A549 (cell line): ENCODE measurements at regions not wholly inside any gene's neighbourhood (a gene's known extent, or its start where the extent isn't known, plus 50 kb on each side); places are given as distances from the start of the nearest gene placed in this dataset.

Experiments used
- ATAC-seq, 2 experiments: fragments of 200-7000 bp in 1 of 2; fragments of >200 bp in 1 of 2; cut with Nextera tagmentation in 1 of 2; cut with Tn5 transposase in 1 of 2; 3 replicates each; pipeline versions ENCODE4 v1.8.0 to v1.9.1; 2018 to 2020; ENCODE audit warnings: mild to moderate bottlenecking in 1 of 2, moderate library complexity in 1 of 2
- CTCF ChIA-PET: fragments of 300-600 bp; sonication (Branson Sonifier 250); formaldehyde crosslinking; extraction: SDS; loops from one replicate; lab custom pipeline; 2021; ENCODE audit warnings: antibody characterized with exemption, inconsistent platforms; lab: Yijun Ruan, JAX
- POLR2A ChIA-PET: fragments of 350-600 bp; formaldehyde crosslinking; extraction: SDS; loops from one replicate; lab custom pipeline; 2021; ENCODE audit warnings: antibody characterized with exemption, inconsistent platforms; lab: Yijun Ruan, JAX
- DNase-seq, 2 experiments: peaks; one replicate each; pipeline versions ENCODE4 v3.0.0 to v3.0.0-alpha.2; 2011 to 2016; ENCODE audit warnings: low read depth in 1 of 2, low spot score in 1 of 2
- FAIRE-seq: peaks from 2 replicates; lab custom pipeline; 2011; peaks lifted over from hg19 to GRCh38; lab: Jason Lieb, UNC
- H3K27ac ChIP-seq, 2 experiments: fragments of >200 bp; sonication (Bioruptor Twin); formaldehyde crosslinking; 3 replicates each; pipeline ENCODE4 v1.5.1; 2016 to 2017
- H3K4me1 ChIP-seq: fragments of >200 bp; sonication (Bioruptor Twin); formaldehyde crosslinking; 3 replicates; pipeline ENCODE4 v1.6.1; 2016
- H3K4me2 ChIP-seq: fragments of >200 bp; sonication (Bioruptor Twin); formaldehyde crosslinking; 3 replicates; pipeline ENCODE4 v1.6.1; 2016
- H3K4me3 ChIP-seq: fragments of >200 bp; sonication (Bioruptor Twin); formaldehyde crosslinking; 3 replicates; pipeline ENCODE4 v1.5.1; 2016
- H3K9me3 ChIP-seq: fragments of >200 bp; sonication (Bioruptor Twin); formaldehyde crosslinking; 3 replicates; pipeline ENCODE4 v1.6.1; 2016
- BCL3 ChIP-seq: fragments of >200 bp; sonication (Bioruptor Twin); formaldehyde crosslinking; IDR thresholded peaks from 3 replicates; pipeline ENCODE4 v1.6.1; 2016
- CEBPB ChIP-seq, 2 experiments: fragments of >200 bp in 1 of 2; sonication (Bioruptor Twin) in 1 of 2; formaldehyde crosslinking in 1 of 2; IDR thresholded peaks; 2 replicates each; pipeline ENCODE4 v1.6.1; 2012 to 2016
- E2F6 ChIP-seq: IDR thresholded peaks from 2 replicates; pipeline ENCODE4 v1.6.1; 2012; ENCODE audit warnings: low read depth, borderline replicate concordance
- EHF ChIP-seq: fragments of 250-450 bp; sonication (Bioruptor Pico); IDR thresholded peaks from 2 replicates; pipeline ENCODE4 v1.5.0; 2020; ENCODE audit warnings: mild to moderate bottlenecking
- FOSB ChIP-seq: fragments of 250-450 bp; sonication (Bioruptor Pico); IDR thresholded peaks from 2 replicates; pipeline ENCODE4 v1.5.0; 2020; ENCODE audit warnings: mild to moderate bottlenecking, moderate library complexity
- FOSL2 ChIP-seq, 2 experiments: fragments of 450-650 bp in 1 of 2; fragments of >200 bp in 1 of 2; sonication (Bioruptor Twin) in 1 of 2; formaldehyde crosslinking; IDR thresholded peaks; 2 replicates each; pipeline versions ENCODE4 v1.5.0 to v1.6.1; 2016 to 2020; ENCODE audit warnings: mild to moderate bottlenecking in 1 of 2, moderate library complexity in 1 of 2
- GATA3 ChIP-seq: IDR thresholded peaks from 2 replicates; pipeline ENCODE4 v1.6.1; 2012; ENCODE audit warnings: borderline replicate concordance
- HDAC2 ChIP-seq: fragments of 200-600 bp; sonication (generic); IDR thresholded peaks from 2 replicates; pipeline ENCODE4 v1.6.1; 2016
- HES2 ChIP-seq: fragments of >200 bp; sonication (Bioruptor Twin); formaldehyde crosslinking; IDR thresholded peaks from 2 replicates; pipeline ENCODE4 v1.6.1; 2016
- HMGXB4 ChIP-seq: fragments of 250-450 bp; sonication (Bioruptor Pico); IDR thresholded peaks from 2 replicates; pipeline ENCODE4 v1.5.0; 2021; ENCODE audit warnings: mild to moderate bottlenecking, moderate library complexity, borderline replicate concordance
- HOXA7 ChIP-seq: fragments of 250-450 bp; sonication (Bioruptor Pico); IDR thresholded peaks from 2 replicates; pipeline ENCODE4 v1.5.0; 2020; ENCODE audit warnings: mild to moderate bottlenecking, moderate library complexity
- HOXB13 ChIP-seq: fragments of 250-450 bp; sonication (Bioruptor Pico); IDR thresholded peaks from 2 replicates; pipeline ENCODE4 v1.5.0; 2020; ENCODE audit warnings: low read depth, mild to moderate bottlenecking, moderate library complexity
- HOXB5 ChIP-seq: fragments of 250-450 bp; sonication (Bioruptor Pico); IDR thresholded peaks from 2 replicates; pipeline ENCODE4 v1.5.0; 2020; ENCODE audit warnings: mild to moderate bottlenecking, moderate library complexity
- JUN ChIP-seq, 2 experiments: fragments of >200 bp; sonication (Bioruptor Twin); formaldehyde crosslinking; IDR thresholded peaks; 2 replicates in 1 of 2; 3 replicates in 1 of 2; pipeline ENCODE4 v1.6.1; 2016 to 2017
- JUNB ChIP-seq: fragments of >200 bp; sonication (Bioruptor Twin); formaldehyde crosslinking; IDR thresholded peaks from 2 replicates; pipeline ENCODE4 v1.6.1; 2016
- MAFK ChIP-seq: fragments of 450-650 bp; IDR thresholded peaks from 2 replicates; pipeline ENCODE4 v1.6.1; 2014; ENCODE audit not compliant: partially characterized antibody
- MAX ChIP-seq: IDR thresholded peaks from 2 replicates; pipeline ENCODE4 v1.6.1; 2012
- MAZ ChIP-seq: fragments of 150-350 bp; IDR thresholded peaks from 2 replicates; pipeline ENCODE4 v1.6.1; 2014; ENCODE audit warnings: antibody characterized with exemption, low read depth, low read length, borderline replicate concordance
- NFE2L2 ChIP-seq: fragments of 150-350 bp; conservative IDR thresholded peaks from 2 replicates; pipeline ENCODE4 v1.6.1; 2014; ENCODE audit warnings: low read length
- NR3C1 ChIP-seq: fragments of >200 bp; sonication (Bioruptor Twin); formaldehyde crosslinking; IDR thresholded peaks from 3 replicates; pipeline ENCODE4 v1.6.1; 2017
- POLR2A ChIP-seq: IDR thresholded peaks from 2 replicates; pipeline ENCODE4 v1.6.1; 2012; ENCODE audit warnings: mild to moderate bottlenecking, low read length
- POLR2AphosphoS2 ChIP-seq: conservative IDR thresholded peaks from 2 replicates; pipeline ENCODE4 v1.6.1; 2012; ENCODE audit warnings: low read length, improper control_type of control experiment, inconsistent platforms
- RAD21 ChIP-seq, 2 experiments: fragments of >200 bp in 1 of 2; sonication (Bioruptor Twin) in 1 of 2; formaldehyde crosslinking in 1 of 2; IDR thresholded peaks in 1 of 2; conservative IDR thresholded peaks in 1 of 2; 2 replicates in 1 of 2; 3 replicates in 1 of 2; pipeline ENCODE4 v1.6.1; 2012 to 2018; ENCODE audit warnings: inconsistent platforms in 1 of 2
- RNF2 ChIP-seq: fragments of 200-600 bp; sonication (generic); IDR thresholded peaks from 2 replicates; pipeline ENCODE4 v1.6.1; 2016; ENCODE audit warnings: low read depth, mild to moderate bottlenecking, antibody characterized with exemption, moderate library complexity, borderline replicate concordance
- TFCP2L1 ChIP-seq: fragments of 250-450 bp; sonication (Bioruptor Pico); IDR thresholded peaks from 2 replicates; pipeline ENCODE4 v1.5.0; 2021; ENCODE audit warnings: mild to moderate bottlenecking
- TP53 ChIP-seq: fragments of 250-450 bp; sonication (Bioruptor Pico); IDR thresholded peaks from 2 replicates; pipeline ENCODE4 v1.5.0; 2021; ENCODE audit warnings: mild to moderate bottlenecking, moderate library complexity
- ZFP36 ChIP-seq: fragments of 450-650 bp; IDR thresholded peaks from 2 replicates; pipeline ENCODE4 v1.6.1; 2014; ENCODE audit warnings: borderline replicate concordance; ENCODE audit not compliant: partially characterized antibody
- WGBS: methylation state at CpG from one replicate; pipeline ENCODE4 v1.1.6; 2017; ENCODE audit errors: missing lambda C conversion rate; 5-methylcytosine and 5-hydroxymethylcytosine counted together

- peaks cover 47% of the 10 kb centered on the region for H3K4me1 ChIP-seq
- H3K27ac ChIP-seq, result peak overlapping the region; percentile 89
- peak; percentile 60 to 87 for DNase-seq
- no peak overlapping the region; the same call in 2 of the 3 replicates for H3K4me3 ChIP-seq
- POLR2A ChIA-PET, result interaction anchor here (1.0 to 1.1 kb wide), 3 partner anchors 52 to 138 kb away, joined by 3 to 4 read pairs (median 4); no protein-coding TSS in a partner anchor
- peak overlapping the region; percentile 88 for H3K4me2 ChIP-seq
- TF ChIP-seq JUN (IDR thresholded peaks at IDR 0.05) (peak; percentile 51 to 55; a peak in 1 of 5 replicates), TFCP2L1 (CRISPR knock-in tag) (no peak), JUNB (peak; percentile 76), CEBPB (IDR thresholded peaks at IDR 0.05) (peak in 1 of 2 experiments; percentile 63; a peak in 2 of 4 replicates), FOSL2 (IDR thresholded peaks at IDR 0.05) (peak; percentile 78), FOSL2 (CRISPR knock-in tag; IDR thresholded peaks at IDR 0.05) (peak; percentile 84), HOXA7 (no peak), MAX (peak; percentile 50), GATA3 (peak; percentile 65; the same call in 1 of the 2 replicates), RAD21 (conservative IDR thresholded peaks at IDR 0.05 in 1 of 2, IDR thresholded peaks at IDR 0.05 in 1 of 2) (no peak), POLR2A (no peak), MAFK (no peak)
- TF ChIP-seq, all 56 proteins: peak for 6
- FAIRE-seq (peak; percentile 74), ATAC-seq (peak; percentile 65 to 80; a peak in 4 of 6 replicates)
- H3K9me3 ChIP-seq, result no peaks in the 10 kb centered on the region
- WGBS, result under 1% methylated on average over 3 of the region's 3 CpGs
- CTCF ChIA-PET, result interaction anchor here (0.7 to 3.2 kb wide), 6 partner anchors 46 to 324 kb away, joined by 3 to 37 read pairs (median 4); no protein-coding TSS in a partner anchor
Observed at GRCh38 chr5:15009420-15009819, 137.8 kb upstream of the ANKH start.

GRCh38 chr5:15008921-15009320 lies 137.3 kb upstream of the ANKH start:
- ATAC-seq (peak; percentile 21 to 39; a peak in 5 of 6 replicates), FAIRE-seq (no peak), DNase-seq (peak in 1 of 2 experiments; percentile 29)
- CTCF ChIA-PET, result interaction anchor here (0.7 to 3.2 kb wide), 6 partner anchors 46 to 323 kb away, joined by 3 to 37 read pairs (median 4); no protein-coding TSS in a partner anchor
- Histone ChIP-seq H3K4me3 (0 out of 3 replicates have a peak overlapping the region, but pooled peaks have one; percentile 9), H3K4me2 (peak overlapping the region; percentile 88), H3K4me1 (peaks cover 43% of the 10 kb centered on the region), H3K9me3 (no peaks in the 10 kb centered on the region), H3K27ac (peak overlapping the region; percentile 89)
- TF ChIP-seq BCL3 (no peak), FOSB (CRISPR knock-in tag) (no peak), MAZ (no peak), NR3C1 (no peak), EHF (no peak), HOXA7 (no peak), HMGXB4 (CRISPR knock-in tag) (no peak), RAD21 (conservative IDR thresholded peaks at IDR 0.05 in 1 of 2, IDR thresholded peaks at IDR 0.05 in 1 of 2) (no peak)
- 31% methylated on average over 5 of the region's 5 CpGs for WGBS
- POLR2A ChIA-PET, result interaction anchor here (1.0 to 1.1 kb wide), 3 partner anchors 52 to 138 kb away, joined by 3 to 4 read pairs (median 4); no protein-coding TSS in a partner anchor

GRCh38 chr5:15008476-15008875 lies 136.9 kb upstream of the ANKH start:
- FAIRE-seq (peak; percentile 54), DNase-seq (peak; percentile 70 to 94), ATAC-seq (peak; percentile 98)
- Histone ChIP-seq H3K4me1 (peaks cover 39% of the 10 kb centered on the region), H3K4me2 (peak overlapping the region; percentile 88), H3K4me3 (no peak overlapping the region), H3K27ac (peak overlapping the region; percentile 89), H3K9me3 (no peaks in the 10 kb centered on the region)
- CTCF ChIA-PET, result interaction anchor here (0.7 to 3.3 kb wide), 3 partner anchors 46 to 324 kb away, joined by 3 to 37 read pairs (median 13); no protein-coding TSS in a partner anchor
- 4% methylated on average over 8 of the region's 8 CpGs for WGBS
- POLR2A ChIA-PET, result interaction anchor here (1.0 kb wide), 1 partner anchor 136 kb away, joined by 4 read pairs; no protein-coding TSS in a partner anchor
- TF ChIP-seq RAD21 (conservative IDR thresholded peaks at IDR 0.05 in 1 of 2, IDR thresholded peaks at IDR 0.05 in 1 of 2), result 0 out of 5 replicates have a peak, but pooled peaks of 1 of the 2 experiments have one; percentile 29
- peak; percentile 60 to 77; a peak in 3 of 5 replicates for TF ChIP-seq JUN (IDR thresholded peaks at IDR 0.05)
- no peak for TF ChIP-seq TP53 (CRISPR knock-in tag)
- no peak for TF ChIP-seq ZFP36
- 0 out of 2 replicates have a peak, but pooled peaks have one; percentile 32 for TF ChIP-seq HES2
- TF ChIP-seq HOXB13 (CRISPR knock-in tag), result no peak
- 0 out of 3 replicates have a peak, but pooled peaks have one; percentile 47 for TF ChIP-seq BCL3
- TF ChIP-seq MAX, result peak; percentile 93
- TF ChIP-seq NFE2L2, result no peak
- peak; percentile 23; the same call in 1 of the 2 replicates for TF ChIP-seq E2F6
- TF ChIP-seq RNF2, result no peak
- TF ChIP-seq JUNB, result peak; percentile 76
- TF ChIP-seq POLR2AphosphoS2, result no peak
- TF ChIP-seq HDAC2, result no peak
- peak; percentile 75 for TF ChIP-seq HOXB5 (CRISPR knock-in tag)
